Kidney epithelial cell (primary cell): ENCODE measurements at regions not wholly inside any gene's neighbourhood (a gene's known extent, or its start where the extent isn't known, plus 50 kb on each side); places are given as distances from the start of the nearest gene placed in this dataset.

Experiments used
- DNase-seq: peaks from one replicate; pipeline ENCODE4 v3.0.0-alpha.2; 2010; ENCODE audit warnings: low read depth
- H3K27me3 ChIP-seq: 2 replicates; pipeline ENCODE4 v1.6.0; 2011; ENCODE audit warnings: low read length; ENCODE audit not compliant: control insufficient read depth, insufficient read depth
- H3K36me3 ChIP-seq: 2 replicates; pipeline ENCODE4 v1.5.1; 2011; ENCODE audit warnings: low read length; ENCODE audit not compliant: control insufficient read depth, insufficient read depth
- H3K4me3 ChIP-seq: 2 replicates; pipeline ENCODE4 v1.5.1; 2011; ENCODE audit warnings: low read depth, mild to moderate bottlenecking, control low read depth, low read length
- TF ChIP-seq, protein P1 (sequence below): IDR thresholded peaks from 2 replicates; pipeline ENCODE4 v1.5.1; 2011; ENCODE audit warnings: mild to moderate bottlenecking, moderate library complexity, low read length, control low read depth, inconsistent platforms; ENCODE audit not compliant: insufficient read depth, poor library complexity, severe bottlenecking

DNA sequence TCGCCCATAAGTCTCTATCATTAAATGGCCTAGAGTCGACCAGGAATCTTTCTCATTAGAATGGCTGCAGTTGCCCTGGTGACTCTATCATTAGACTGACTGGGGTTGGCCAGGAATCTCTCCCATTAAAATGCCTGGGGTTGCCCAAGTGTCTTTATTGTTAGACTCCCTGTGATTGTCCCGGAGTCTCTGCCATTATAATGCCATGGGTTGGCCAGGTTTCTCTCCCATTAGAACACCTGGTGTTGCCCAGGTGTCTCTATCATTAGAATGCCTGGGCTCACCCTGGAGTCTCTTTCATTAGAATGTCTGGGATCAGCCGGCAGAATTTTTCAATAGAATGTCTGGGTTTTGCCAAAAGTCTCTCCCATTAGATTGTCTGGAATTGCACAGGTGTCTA lies 1459.3 kb downstream of the UQCRFS1 start:
- no peaks in the 10 kb centered on the region for H3K36me3 ChIP-seq
- no peak for DNase-seq
- H3K27me3 ChIP-seq = no peaks in the 10 kb centered on the region
- H3K4me3 ChIP-seq = no peak overlapping the region
- TF ChIP-seq, protein P1, sequence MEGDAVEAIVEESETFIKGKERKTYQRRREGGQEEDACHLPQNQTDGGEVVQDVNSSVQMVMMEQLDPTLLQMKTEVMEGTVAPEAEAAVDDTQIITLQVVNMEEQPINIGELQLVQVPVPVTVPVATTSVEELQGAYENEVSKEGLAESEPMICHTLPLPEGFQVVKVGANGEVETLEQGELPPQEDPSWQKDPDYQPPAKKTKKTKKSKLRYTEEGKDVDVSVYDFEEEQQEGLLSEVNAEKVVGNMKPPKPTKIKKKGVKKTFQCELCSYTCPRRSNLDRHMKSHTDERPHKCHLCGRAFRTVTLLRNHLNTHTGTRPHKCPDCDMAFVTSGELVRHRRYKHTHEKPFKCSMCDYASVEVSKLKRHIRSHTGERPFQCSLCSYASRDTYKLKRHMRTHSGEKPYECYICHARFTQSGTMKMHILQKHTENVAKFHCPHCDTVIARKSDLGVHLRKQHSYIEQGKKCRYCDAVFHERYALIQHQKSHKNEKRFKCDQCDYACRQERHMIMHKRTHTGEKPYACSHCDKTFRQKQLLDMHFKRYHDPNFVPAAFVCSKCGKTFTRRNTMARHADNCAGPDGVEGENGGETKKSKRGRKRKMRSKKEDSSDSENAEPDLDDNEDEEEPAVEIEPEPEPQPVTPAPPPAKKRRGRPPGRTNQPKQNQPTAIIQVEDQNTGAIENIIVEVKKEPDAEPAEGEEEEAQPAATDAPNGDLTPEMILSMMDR = no peak

DNA sequence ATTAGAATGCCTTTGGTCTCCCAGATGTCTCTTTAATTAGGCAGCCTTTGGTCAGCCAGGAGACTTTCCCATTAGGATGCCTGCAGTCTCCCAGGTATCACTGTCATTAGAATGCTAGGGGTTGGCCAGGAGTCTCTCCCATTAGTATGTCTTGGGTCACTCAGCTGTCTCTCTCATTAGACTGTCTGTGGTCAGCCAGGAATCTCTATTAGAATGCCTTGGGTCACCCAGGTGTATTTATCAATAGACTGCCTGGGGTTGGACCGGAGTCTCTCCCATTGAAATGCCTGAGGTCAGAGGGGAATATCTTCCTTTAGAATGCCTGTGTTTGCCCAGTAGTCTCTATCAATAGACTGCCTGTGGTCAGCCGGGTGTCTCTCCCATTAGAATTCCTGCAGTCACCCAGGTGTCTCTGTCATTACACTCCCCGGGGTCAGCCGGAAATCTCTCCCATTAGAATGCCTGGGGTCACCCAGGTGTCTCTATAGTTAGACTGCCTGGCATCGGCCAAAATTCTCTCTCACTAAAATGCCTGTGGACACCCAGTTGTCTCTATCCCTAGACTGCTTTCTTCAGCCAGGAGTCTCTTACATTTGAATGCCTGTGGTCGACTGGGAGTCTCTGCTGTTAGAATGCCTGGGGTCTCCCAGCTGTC lies 1460.3 kb downstream of the UQCRFS1 start:
- TF ChIP-seq, protein P1 = no peak
- Histone ChIP-seq H3K4me3 (no peak overlapping the region), H3K27me3 (no peaks in the 10 kb centered on the region), H3K36me3 (no peaks in the 10 kb centered on the region)
- DNase-seq = no peak

DNA sequence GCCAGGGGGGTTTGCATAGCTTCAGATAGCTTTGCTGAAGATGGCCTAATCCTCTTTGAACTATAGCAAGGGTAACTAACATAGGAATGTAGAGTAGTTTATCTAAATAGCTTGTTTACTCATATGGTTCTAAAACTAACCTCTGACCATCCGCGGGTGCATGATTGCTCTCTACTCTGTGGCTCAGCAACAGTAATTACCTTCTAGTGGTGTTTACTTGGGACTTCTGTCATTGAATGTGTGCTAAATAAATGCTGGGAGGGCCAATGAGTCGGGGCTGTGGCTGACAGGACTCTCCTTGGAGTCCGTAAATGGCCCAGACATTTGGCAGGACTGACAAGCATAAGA lies 1461.9 kb downstream of the UQCRFS1 start:
- Histone ChIP-seq H3K4me3 (no peak overlapping the region), H3K27me3 (no peaks in the 10 kb centered on the region), H3K36me3 (no peaks in the 10 kb centered on the region)
- no peak for DNase-seq
- TF ChIP-seq, protein P1 = no peak

DNA sequence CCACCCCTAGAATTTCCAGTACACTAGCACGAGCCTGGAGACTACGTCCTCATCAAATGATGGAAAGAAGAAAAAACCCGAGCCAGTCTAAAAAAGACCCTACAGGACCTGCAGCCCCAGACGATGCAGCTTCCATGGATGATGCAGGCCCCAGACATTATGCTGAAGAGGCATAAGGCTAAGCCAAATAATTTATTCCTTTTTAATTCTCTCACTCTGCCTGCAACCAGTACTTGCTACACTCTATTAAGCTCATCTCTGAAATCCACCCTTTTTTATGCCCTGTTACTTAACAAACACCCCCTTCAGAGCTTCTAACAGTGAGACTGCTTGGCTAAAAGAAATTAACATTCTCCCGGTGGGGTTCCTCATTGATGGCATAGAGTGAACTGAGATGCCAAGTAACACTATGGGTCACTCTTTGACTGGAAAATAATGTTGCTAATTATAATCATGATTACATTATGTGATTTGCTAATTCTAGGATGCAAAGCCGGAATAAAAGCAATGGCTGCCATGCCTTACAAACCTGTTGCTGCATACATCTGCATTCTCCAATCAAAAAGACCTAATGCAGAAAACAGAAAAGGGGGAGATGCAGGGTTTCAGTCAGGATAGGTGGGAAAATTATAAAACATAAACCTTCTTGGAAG lies 1462.4 kb downstream of the UQCRFS1 start:
- TF ChIP-seq, protein P1 = no peak
- DNase-seq = no peak
- Histone ChIP-seq H3K36me3 (no peaks in the 10 kb centered on the region), H3K4me3 (no peak overlapping the region), H3K27me3 (no peaks in the 10 kb centered on the region)

DNA sequence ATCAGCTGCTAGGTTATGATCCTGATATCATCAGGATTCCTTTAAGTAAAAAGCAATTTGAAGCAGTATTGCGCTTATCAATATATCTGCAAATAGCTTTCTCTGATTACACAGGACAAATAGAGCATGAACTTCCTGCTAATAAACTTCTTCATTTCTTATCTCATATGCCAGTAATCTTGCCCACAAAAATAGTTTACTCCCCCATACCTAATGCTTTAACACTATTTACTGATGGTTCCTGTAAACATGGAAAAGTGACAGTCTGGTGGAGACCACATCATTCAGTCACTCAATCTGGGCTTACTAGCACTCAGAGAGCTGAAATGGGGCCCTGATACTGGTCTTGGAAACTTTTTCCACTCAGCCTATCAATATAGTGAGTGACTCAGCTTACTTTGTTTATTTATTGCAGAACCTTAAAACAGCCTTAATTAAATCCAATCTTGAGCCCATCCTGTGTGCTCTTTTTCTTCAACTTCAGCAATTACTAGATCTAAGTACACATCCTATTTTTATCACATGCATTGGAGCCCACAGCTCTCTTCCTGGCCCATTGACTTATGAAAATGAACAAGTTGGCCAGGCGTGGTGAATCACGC lies 1464.3 kb downstream of the UQCRFS1 start:
- Histone ChIP-seq H3K4me3 (no peak overlapping the region), H3K36me3 (no peaks in the 10 kb centered on the region), H3K27me3 (no peaks in the 10 kb centered on the region)
- TF ChIP-seq, protein P1 = no peak
- DNase-seq = no peak
